GM21737 (cell line): ENCODE measurements at regions not wholly inside any gene's neighbourhood (a gene's known extent, or its start where the extent isn't known, plus 50 kb on each side); places are given as distances from the start of the nearest gene placed in this dataset.

ENCODE experiments used
- ATAC-seq: cut with Tn5 transposase; IDR thresholded peaks from one replicate; pipeline ENCODE4 v1.9.1; 2021; ENCODE audit warnings: mild to moderate bottlenecking, moderate library complexity; ENCODE audit not compliant: unreplicated experiment

DNA sequence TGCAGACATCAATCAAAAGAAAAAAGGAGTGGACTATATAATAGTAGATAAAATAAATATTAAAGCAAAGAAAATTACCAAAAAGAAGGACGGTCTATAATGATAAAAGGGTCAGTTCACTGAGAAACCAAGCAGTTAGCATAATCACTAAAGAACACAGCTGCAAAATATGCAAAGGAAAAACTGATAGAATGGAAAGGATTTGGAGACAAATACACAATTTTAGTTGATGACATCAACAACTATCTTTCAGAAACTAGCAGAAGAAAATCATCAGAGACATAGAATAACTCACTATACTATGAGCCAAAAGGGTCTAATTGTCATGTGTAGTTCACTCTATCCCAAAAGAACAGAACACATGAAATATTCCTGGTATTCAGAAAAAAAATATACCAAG is 316.4 kb upstream of the IGFBP3 start:
- no peak for ATAC-seq

DNA sequence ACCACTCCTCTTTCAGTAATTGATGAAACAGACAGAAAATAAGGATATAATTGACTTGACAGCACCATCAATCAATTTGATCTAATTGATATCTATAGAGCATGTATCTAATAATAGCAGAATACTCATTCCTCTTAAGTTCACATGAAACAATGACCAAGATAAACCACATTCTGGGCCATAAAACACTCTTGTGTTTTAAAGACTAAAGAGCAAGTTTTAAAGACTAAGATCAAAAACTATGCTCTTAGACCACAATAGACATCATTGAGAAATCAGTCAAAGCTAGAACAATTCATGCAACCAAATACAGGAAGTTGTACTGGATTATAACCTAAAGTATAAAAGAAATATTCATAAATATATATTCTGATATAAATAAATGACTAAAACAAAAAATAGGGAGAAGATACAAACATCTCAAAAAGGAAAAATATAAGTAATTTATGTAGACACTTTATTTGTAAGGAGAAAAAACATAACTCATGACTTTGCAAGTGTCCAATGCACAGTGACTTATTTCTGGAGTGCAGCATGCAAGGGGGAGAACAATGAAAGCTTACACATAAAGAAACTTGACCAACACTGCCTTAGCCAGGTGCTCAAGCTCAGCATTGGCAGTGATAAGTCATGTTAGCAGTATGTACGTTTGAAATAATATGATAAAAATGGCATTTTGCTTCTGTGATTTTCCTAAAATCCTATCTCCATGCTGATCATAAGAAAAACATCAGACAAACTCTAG is 312.7 kb upstream of the IGFBP3 start:
- no peak for ATAC-seq

GRCh38 chr7:46230990-46231305 is 309.9 kb upstream of the IGFBP3 start:
- no peak for ATAC-seq

DNA sequence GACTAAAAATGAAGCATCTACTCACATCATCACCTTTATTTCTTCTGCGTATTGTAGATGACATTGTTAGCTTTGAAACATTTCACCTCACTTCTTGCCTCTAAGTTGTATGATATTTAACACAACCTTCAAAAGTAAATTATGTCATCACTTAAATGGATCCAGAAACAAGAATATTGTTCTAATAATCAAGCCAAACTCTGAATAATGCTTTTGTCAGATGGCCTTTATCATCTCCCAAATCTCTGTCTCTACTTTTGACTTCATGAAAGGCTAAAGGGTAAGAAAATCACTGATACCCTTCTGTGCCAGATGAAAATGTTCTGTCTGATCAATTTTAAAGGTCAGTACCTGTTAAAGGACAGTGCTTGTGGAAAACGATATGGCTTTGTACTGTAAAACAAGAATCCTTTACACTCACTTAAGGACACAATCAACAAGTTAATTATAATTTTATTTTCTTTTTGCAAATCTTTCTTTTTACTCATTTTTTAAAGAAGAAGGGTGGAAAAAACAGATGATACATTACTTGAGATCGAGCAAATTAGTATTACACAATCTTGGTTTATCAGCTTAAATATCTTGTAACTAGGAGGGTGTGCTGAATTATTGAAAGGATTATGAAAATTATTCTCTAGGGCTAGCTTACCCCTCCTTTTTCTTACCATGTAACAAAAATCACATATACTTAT is 309.4 kb upstream of the IGFBP3 start:
- no peak for ATAC-seq

- no peak for ATAC-seq
These were observed 308.3 kb upstream of the IGFBP3 start for GRCh38 chr7:46229409-46229808.

DNA sequence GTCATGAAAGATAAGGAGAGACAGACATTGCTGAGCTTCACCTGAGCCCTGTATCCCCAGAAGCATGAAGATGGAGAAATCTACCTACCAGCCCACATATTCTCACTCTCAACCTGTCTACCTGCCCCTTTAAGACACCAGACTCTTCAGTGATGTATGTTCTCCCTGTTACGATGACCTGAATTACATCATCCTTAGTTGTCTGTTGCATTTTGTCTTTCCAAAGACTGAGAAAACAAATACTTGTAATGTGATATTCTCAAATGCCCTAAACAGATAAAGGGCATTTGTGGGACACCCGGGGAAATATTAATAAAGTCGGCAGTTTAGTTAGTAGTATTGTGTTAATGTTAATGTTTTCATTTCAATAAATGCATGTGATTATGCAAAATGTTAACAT is 305.8 kb upstream of the IGFBP3 start:
- no peak for ATAC-seq

DNA sequence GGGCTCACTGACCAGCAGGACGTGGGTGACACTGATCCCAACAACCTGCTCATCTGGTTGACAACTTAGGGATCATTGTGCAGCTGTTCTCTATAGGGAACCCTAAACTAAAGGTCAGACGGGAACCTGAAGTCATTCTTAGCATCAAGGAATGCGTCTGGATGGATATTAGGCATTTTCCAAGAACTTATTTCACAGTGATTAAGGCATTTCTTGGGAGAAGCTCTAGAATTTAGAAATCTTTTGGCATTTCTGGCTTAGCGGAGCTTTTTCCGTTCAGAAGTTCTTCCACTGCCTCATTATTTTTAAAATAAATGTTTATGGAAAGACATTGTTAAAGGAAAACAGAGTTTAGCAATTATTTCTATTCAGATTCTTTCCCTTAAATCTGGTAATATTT is 303.3 kb upstream of the IGFBP3 start:
- no peak for ATAC-seq

GRCh38 chr7:46220066-46220630 is 299.1 kb upstream of the IGFBP3 start:
- no peak for ATAC-seq

DNA sequence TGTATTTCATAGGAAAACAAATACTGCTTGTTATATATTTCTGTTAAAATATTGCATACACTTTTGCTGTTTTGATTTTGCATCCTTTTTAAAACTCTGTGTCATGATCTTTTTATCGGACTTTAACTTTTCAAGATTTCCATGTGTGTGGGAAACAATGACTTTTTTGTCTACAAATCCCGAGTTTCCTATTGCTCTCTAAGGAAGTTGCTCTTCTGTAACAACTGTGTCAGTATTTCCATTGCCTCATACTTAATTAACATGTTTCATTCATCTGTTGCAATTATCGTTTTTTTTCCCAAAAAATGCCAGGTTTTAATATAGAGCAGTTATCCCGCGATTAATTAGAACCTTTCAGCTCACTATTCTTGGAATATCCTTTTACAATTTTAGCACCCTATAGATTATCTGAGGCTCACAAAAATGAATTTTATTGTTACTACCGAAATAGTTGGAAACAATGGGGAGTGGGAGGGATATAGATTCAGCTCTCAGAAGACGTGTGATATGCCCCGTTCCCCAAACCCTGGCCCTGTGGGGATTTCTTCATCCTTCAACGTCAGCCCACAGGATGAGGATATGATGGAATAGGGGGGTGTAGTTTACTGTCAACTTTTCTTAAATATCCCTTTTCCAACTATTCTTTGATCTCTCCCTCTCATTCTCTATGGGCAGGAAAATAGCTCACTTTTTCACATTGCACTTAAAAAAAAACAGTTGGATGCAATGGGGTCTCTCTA is 297.6 kb upstream of the IGFBP3 start:
- ATAC-seq: no peak

DNA sequence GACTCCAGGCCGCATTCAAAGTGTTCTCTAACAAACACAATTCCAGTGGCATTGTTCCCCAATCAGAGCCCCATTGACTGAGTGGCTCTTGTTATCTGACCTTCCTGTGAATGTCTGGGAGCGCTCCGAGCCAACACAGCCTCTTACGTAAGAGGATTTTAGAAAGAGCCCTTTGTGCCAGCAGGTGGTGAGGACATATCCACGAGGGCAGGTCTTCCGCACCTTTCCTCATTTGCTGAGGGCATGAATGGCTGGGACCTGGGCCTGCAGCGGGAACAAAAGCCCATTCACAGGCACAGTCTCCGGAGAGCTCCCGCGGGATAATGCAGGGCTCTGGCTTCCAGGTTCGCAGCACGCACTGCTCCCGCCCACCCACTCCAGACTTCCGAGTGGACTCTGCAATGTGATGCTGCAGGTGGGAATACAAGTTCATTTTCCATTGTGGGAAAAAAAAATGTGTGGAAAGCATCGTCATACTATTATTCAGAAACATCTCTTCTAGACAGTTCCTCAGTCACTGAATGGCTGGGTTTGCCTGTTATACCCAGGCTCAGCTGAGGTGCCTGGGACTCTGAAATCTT is 295.0 kb upstream of the IGFBP3 start:
- no peak for ATAC-seq

GRCh38 chr7:46214526-46214925 is 293.5 kb upstream of the IGFBP3 start:
- no peak for ATAC-seq

GRCh38 chr7:46213154-46213537 is 292.1 kb upstream of the IGFBP3 start:
- ATAC-seq: no peak

DNA sequence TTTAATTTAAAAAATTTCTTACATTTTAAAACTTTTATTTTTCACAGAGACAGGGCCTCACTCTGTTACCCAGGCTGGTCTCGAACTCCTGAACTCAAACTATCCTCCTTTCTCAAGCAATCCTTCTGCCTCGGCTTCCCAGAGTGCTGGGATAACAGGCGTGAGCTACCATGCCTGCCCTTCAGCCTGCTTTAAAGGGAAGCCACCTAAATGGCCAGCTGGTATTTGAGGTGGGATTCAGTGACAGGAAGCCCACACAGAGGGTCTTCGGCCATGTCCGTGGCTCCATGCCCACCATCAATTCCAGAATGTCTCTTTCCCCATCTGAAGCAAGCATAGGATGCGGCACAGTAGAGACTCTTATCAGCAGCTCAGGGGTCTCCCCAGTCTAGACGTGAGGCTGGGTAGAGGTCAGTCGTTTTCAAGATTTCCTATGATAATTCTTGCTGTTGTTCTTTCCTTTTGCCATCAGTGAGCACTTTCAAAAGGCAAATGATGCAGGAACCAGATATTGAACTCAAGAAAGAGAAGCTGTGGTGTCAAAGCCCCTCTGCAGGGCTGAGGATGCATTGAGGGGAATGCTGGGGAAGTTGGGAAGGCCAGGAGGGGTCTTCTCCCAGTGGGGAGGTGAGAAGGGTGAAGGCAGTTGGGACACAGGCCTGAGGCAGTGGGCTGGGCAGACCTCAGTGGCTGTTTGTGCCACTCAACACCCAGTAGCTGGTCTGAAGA is 291.5 kb upstream of the IGFBP3 start:
- no peak for ATAC-seq

GRCh38 chr7:46210467-46210866 is 289.4 kb upstream of the IGFBP3 start:
- ATAC-seq: no peak

GRCh38 chr7:46209611-46210388 is 288.7 kb upstream of the IGFBP3 start:
- ATAC-seq: no peak

- ATAC-seq: no peak
These were observed 287.8 kb upstream of the IGFBP3 start for GRCh38 chr7:46208635-46209525.

GRCh38 chr7:46207931-46208634 is 287.0 kb upstream of the IGFBP3 start:
- no peak for ATAC-seq

DNA sequence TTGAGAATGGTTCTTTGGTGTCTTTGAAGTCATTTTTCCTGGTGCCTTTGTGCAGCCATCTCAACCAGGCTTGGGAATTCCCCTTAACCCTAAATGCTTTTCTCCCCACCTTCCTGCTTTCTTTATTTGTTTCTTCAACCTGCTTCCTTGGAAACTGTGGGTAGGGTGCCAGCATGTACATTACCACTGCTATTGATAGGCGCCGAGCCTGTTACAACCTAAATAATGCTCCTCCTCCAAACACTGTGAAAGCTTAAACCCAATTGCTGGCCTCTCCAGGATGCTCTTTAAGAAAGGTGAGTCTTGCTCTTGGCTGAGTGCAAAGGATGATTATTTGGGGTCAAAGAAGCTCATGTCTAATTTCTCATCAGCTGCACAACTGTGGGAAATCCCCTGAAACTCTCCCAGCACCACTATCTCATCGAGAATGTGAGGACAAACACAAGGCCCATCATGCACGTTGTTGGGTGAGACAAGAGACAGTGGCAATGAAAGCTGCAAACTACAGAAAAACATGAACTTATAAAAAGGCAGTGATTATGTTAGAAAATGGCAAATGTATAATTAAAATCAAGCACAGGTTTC is 285.5 kb upstream of the IGFBP3 start:
- no peak for ATAC-seq
